Inflammatory macrophage (primary cell): ENCODE measurements at regions not wholly inside any gene's neighbourhood (a gene's known extent, or its start where the extent isn't known, plus 50 kb on each side); places are given as distances from the start of the nearest gene placed in this dataset.

Source experiments
- DNase-seq, 2 donors: peaks; one replicate each; pipeline ENCODE4 v3.0.0-alpha.2; 2020 to 2022

- DNase-seq: no peak
These were observed 1299.1 kb upstream of the ADGRB3 start for GRCh38 chr6:67336014-67336413.

- DNase-seq: no peak
These were observed 1303.8 kb upstream of the ADGRB3 start for GRCh38 chr6:67331304-67331703.

GRCh38 chr6:67328269-67328668 lies 1306.8 kb upstream of the ADGRB3 start:
- no peak for DNase-seq

- DNase-seq: no peak
These were observed 1334.5 kb upstream of the ADGRB3 start for GRCh38 chr6:67300430-67301040.

GRCh38 chr6:67292169-67292568 lies 1342.9 kb upstream of the ADGRB3 start:
- DNase-seq: no peak

- no peak for DNase-seq
These were observed 1347.5 kb upstream of the ADGRB3 start for GRCh38 chr6:67287566-67287965.

GRCh38 chr6:67285770-67286495 lies 1349.1 kb upstream of the ADGRB3 start:
- no peak for DNase-seq

DNA sequence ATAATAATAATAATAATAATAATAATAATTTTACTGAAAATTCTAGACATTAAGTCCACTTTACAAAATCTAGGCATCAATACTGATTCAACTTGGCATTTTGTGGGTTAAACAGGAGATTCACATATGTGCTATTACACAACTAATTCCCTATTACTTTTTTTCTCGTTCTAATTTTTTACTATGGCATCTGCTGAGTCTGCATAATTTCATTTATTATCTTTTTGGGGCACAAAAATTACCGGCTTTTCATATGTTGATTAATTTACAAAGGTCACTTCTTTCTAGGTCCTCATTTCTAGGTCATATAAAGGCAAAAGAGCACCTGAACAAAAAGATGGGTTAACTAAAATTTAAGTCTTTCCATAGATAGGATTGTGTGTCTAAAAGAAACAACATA lies 1357.8 kb upstream of the ADGRB3 start:
- DNase-seq: no peak

DNA sequence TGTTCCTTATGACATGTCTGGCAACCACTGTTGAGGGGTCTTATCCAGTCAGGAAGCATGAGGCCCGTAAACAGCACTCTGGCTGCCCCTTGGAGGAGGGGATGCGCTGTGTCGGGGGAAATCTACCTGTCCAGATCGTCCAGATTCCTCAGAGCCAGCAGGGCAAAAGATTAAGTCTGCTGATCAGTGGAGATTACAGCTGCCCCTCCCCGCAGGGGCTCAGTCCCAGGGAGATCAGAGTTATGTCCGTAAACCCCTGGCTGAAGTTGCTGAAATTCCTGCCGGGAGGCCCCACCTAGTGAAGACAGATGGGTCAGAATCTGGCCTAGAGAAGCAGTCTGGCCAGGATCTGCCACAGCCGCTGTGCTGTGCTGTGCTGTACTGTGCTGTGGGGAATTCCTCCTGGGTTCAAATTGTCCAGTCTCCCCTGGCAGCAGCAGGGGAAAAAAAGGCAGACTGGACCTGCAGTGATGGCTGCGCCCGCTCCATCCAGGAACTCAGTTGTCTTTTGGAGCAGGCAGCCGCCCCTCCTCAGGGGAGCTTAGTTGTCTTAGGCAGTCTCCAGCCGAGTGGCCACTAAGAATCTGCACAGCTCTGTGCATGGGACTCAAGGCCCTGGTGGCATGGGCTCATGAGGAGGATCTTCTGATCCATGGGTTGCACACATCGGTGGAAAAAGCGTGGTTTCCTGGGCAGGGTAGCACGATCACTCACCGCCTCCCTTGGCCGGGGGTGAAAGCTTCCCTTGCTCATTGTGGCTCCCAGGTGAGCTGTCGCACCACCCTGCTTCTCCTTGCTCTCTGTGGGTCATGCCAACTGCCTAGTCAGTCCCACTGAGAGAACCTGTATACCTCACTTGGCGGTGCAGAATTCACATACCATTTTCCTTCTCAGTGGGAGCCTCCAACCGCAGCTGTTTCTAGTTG lies 1368.8 kb upstream of the ADGRB3 start:
- DNase-seq: no peak

DNA sequence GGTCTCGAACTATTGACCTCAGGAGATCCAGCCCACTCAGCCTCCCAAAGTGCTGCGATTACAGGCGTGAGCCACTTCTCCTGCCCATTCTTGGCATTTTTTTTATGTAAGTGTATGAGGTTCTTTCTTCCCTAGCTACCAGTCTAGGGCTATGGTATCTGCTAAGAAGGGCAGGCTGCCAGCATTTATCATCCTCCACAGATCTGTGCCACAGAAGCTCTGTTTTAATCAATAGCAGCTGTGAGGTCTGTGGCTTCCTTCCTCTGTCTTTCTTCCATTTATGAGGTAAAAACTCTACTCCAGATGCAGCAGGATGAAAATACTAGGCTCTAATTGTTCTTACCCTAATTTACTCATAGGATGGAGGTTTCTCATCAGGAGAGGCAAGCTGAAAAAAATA lies 1382.4 kb upstream of the ADGRB3 start:
- no peak for DNase-seq

GRCh38 chr6:67248077-67248476 lies 1387.0 kb upstream of the ADGRB3 start:
- DNase-seq: no peak

DNA sequence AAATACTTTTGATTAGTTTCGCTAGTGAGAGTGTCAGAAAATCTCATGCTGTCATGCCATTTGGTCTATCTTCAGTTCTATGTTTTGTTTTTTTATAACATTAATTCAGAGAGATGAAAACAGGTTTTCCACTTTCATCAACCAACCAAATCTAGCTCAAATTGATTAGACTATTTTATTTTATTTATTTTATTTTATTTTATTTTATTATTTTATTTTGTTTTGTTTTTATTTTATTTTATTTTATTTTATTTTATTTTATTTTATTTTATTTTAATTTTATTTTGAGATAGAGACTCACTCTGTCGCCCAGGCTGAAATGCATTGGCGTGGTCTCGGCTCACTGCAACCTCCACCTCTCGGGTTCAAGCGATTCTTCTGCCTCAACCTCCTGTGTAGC lies 1391.0 kb upstream of the ADGRB3 start:
- DNase-seq: no peak

- no peak for DNase-seq
These were observed 1397.8 kb upstream of the ADGRB3 start for GRCh38 chr6:67237277-67237676.

DNA sequence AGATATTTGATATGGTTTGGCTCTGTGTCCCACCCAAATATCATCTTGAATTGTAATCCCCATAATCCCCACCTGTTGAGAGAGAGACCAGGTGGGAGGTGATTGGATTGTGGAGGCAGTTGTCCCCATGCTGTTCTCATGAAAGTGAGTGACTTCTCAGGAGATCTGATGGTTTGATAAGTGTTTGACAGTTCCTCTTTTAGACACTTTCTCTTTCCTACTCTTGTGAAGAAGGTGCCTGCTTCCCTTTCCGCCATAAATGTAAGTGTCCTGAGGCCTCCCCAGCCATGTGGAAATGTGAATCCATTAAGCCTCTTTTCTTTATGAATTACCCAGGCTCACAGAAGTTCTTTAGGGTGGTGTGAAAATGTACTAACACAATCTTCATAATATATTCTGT lies 1404.0 kb upstream of the ADGRB3 start:
- no peak for DNase-seq

- DNase-seq: no peak
These were observed 1410.1 kb upstream of the ADGRB3 start for GRCh38 chr6:67224989-67225388.

- no peak for DNase-seq
These were observed 1413.9 kb upstream of the ADGRB3 start for GRCh38 chr6:67221226-67221625.

DNA sequence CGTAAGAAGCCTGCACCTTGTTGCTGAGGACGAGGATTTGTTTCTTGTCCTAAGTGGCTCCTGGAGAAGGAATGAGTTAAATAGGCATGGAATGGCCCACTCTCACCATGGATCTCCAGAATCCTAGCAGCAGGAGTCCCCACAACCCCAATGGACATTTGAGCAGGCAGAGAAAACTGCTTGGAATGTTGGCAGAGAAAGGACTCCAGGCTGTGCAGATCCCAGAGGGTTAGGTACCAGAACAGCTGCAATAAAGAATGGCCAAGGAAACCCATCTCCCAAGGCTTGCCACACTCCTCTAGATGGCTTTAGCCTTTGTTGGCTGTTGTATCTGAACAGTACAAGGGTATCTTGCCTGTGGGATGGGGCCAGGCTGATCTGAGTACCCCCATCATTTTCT lies 1415.7 kb upstream of the ADGRB3 start:
- DNase-seq: no peak

DNA sequence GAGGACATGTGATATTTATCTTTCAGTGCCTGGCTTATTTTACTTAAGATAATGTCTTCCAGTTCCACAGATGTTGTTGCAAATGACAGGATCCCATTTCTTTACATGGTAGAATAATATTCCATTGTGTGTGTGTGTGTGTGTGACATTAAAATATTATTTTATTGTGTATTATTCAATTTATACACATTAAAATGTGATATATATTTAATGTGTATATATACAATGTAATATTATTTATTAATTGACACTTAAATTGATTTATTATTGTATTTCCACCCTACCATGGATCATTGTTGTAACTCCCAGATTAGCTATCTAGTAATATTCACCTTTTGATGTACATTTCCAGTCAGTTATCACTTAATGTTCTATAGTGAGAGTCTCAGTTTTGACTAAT lies 1422.5 kb upstream of the ADGRB3 start:
- no peak for DNase-seq

- DNase-seq: no peak
These were observed 1424.6 kb upstream of the ADGRB3 start for GRCh38 chr6:67210450-67210849.

DNA sequence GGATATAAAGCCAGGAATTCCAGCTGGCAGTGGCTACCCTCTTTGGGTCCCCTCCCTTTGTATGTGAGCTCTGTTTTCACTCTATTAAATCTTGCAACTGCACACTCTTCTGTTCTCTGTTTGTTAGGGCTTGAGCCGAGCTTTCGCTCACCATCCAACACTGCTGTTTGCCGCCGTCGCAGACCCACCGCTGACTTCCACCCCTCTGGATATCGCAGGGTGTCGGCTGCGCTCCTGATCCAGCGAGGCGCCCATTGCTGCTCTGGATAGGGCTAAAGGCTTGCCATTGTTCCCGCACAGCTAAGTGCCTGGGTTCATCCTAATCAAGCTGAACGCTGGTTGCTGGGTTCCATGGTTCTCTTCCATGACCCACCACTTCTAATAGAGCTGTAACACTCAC lies 1433.5 kb upstream of the ADGRB3 start:
- no peak for DNase-seq

DNA sequence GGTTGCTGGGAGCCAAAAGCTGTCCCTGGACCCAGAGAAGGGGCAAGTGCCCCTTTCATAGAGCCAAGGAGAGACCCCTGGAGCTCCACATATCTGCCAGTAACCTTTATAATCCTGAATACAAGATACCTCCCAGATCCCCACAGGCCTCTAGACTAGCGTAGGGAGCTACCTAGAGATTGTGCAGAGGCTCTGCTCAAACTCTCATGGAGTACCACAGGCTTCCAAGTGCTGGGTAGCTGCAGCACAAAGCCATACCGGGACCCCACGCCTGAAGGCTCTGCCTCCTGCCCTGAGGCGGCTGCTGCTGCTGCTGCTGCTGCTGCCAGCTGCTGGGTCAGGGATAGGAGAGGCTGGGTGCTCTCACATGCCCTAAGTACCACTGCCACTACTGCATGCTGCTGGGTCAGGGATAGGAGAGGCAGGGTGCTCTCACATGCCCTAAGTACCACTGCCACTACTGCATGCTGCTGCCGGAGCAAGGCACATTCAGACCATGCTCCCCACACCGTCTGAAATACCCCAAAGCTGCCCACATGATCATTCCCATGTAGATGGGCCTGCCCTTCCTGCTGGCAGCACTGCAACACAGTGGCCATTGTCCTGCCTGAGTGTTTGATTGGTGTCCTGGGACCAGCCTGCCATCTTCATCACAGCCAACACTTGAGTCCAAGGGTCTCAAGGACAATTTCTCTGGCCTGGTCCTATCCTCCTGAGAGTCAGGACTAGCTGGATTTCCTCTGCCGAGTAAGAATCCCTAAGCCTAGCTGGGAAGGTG lies 1434.3 kb upstream of the ADGRB3 start:
- DNase-seq: no peak

GRCh38 chr6:67199425-67199824 lies 1435.7 kb upstream of the ADGRB3 start:
- no peak for DNase-seq

DNA sequence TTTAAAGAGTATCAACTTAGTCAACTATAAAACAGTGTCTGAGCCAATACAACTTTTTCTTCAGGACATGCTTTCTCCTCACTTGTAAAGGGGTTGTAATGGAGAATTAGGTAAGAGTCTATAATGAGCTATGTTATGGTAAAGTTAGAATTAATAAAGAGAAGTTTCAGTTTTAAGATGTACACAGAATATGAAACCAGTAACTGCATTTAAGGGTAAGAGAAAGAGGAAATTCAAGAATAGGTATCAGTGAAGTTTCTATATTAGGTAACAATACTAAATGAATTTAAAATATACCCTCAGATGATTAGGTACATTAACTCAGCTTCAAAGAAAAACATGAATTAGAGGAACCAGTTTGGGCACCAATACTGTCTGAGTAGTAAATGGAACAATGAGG lies 1444.3 kb upstream of the ADGRB3 start:
- no peak for DNase-seq
